Esophagus squamous epithelium (tissue), 5 donors: ENCODE measurements at regions not wholly inside any gene's neighbourhood (a gene's known extent, or its start where the extent isn't known, plus 50 kb on each side); places are given as distances from the start of the nearest gene placed in this dataset.

Source experiments
- DNase-seq: peaks from one replicate; lab custom pipeline; 2025; lab: John Stamatoyannopoulos, UW
- H3K27ac ChIP-seq, 4 donors: fragments of 200-600 bp; sonication (generic); one replicate each; pipeline ENCODE4 v1.5.1; 2016 to 2019; ENCODE audit warnings: mild to moderate bottlenecking in 1 of 4
- H3K27me3 ChIP-seq, 4 donors: fragments of 200-600 bp; sonication (generic); 1 replicate in 3 of 4; 2 replicates in 1 of 4; pipeline versions ENCODE4 v1.5.1 to v1.6.0; 2017 to 2021; ENCODE audit warnings: antibody characterized with exemption in 1 of 4
- H3K36me3 ChIP-seq, 3 donors: fragments of 200-600 bp; sonication (generic); one replicate each; pipeline ENCODE4 v1.5.1; 2016 to 2019
- H3K4me1 ChIP-seq, 3 donors: fragments of 200-600 bp; sonication (generic); one replicate each; pipeline ENCODE4 v1.5.1; 2017 to 2019
- H3K4me3 ChIP-seq, 4 donors: fragments of 200-600 bp; sonication (generic); 1 replicate in 3 of 4; 2 replicates in 1 of 4; pipeline ENCODE4 v1.5.1; 2016 to 2019; ENCODE audit warnings: mild to moderate bottlenecking in 2 of 4, moderate library complexity in 1 of 4
- H3K9me3 ChIP-seq, 3 donors: fragments of 200-600 bp; sonication (generic); one replicate each; pipeline ENCODE4 v1.5.1; 2016 to 2019
- POLR2A ChIP-seq, 4 donors: fragments of 450-650 bp; IDR thresholded peaks; one replicate each; pipeline ENCODE4 v1.6.1; 2017; ENCODE audit warnings: antibody characterized with exemption in 4 of 4, mild to moderate bottlenecking in 4 of 4, moderate library complexity in 3 of 4
- WGBS, 2 donors: methylation state at CpG; one replicate each; pipeline ENCODE4 v1.1.5; 2018; 5-methylcytosine and 5-hydroxymethylcytosine counted together
- intact Hi-C: fragments of 100-400 bp; cut with DNase I; formaldehyde crosslinking; loops from one replicate; pipeline ENCODE4 v1.15.0; 2022
- TF ChIP-seq, protein P1 (sequence below), 6 experiments: fragments of 450-650 bp in 4 of 6; fragments of 200-600 bp in 2 of 6; sonication (generic) in 2 of 6; IDR thresholded peaks; one replicate each; pipeline ENCODE4 v1.5.1; 2016 to 2019; ENCODE audit warnings: antibody characterized with exemption in 6 of 6, mild to moderate bottlenecking in 4 of 6, moderate library complexity in 4 of 6
- donor health status: DM: yes; HTN: yes; CAD: no.

GRCh38 chr18:42192251-42193248, 237.5 kb downstream of the PIK3C3 start:
- Histone ChIP-seq H3K27ac (no peak overlapping the region), H3K4me3 (no peak overlapping the region), H3K27me3 (no peaks in the 10 kb centered on the region), H3K9me3 (no peaks in the 10 kb centered on the region), H3K4me1 (no peaks in the 10 kb centered on the region), H3K36me3 (no peaks in the 10 kb centered on the region)
- DNase-seq, result no peak
- WGBS, 2 donors, result 53 to 66% methylated on average over 5 of the region's 5 CpGs
- no peak for TF ChIP-seq POLR2A (IDR thresholded peaks at IDR 0.05)
- TF ChIP-seq, protein P1, sequence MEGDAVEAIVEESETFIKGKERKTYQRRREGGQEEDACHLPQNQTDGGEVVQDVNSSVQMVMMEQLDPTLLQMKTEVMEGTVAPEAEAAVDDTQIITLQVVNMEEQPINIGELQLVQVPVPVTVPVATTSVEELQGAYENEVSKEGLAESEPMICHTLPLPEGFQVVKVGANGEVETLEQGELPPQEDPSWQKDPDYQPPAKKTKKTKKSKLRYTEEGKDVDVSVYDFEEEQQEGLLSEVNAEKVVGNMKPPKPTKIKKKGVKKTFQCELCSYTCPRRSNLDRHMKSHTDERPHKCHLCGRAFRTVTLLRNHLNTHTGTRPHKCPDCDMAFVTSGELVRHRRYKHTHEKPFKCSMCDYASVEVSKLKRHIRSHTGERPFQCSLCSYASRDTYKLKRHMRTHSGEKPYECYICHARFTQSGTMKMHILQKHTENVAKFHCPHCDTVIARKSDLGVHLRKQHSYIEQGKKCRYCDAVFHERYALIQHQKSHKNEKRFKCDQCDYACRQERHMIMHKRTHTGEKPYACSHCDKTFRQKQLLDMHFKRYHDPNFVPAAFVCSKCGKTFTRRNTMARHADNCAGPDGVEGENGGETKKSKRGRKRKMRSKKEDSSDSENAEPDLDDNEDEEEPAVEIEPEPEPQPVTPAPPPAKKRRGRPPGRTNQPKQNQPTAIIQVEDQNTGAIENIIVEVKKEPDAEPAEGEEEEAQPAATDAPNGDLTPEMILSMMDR (IDR thresholded peaks at IDR 0.05), result no peak
- intact Hi-C loops, result no loop called here

DNA sequence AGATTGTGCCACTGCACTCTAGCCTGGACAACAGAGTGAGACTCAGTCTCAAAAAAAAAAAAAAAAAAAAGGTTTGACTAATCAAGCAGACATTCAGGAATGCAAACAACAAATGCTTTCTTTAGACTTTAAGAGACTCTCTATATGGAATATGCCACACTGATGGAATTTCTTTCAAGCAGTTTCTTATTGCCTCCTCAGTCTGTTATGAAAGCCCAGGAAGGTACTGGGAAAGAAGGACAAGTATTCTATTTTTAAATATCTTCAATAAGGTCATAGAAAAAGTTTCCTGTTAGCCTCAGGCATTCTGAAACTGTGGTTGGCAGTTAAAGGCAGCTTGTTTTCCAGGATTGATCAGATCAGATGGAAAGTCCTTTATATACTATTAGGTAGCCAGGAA, 241.6 kb downstream of the PIK3C3 start:
- Histone ChIP-seq H3K27me3 (no peaks in the 10 kb centered on the region), H3K36me3 (no peaks in the 10 kb centered on the region), H3K9me3 (no peaks in the 10 kb centered on the region), H3K4me1 (no peaks in the 10 kb centered on the region), H3K4me3 (no peak overlapping the region), H3K27ac (no peak overlapping the region)
- no peak for TF ChIP-seq POLR2A (IDR thresholded peaks at IDR 0.05)
- TF ChIP-seq, protein P1 (IDR thresholded peaks at IDR 0.05), result no peak
- intact Hi-C loops, result no loop called here
- DNase-seq, result no peak

- Histone ChIP-seq H3K27me3 (no peaks in the 10 kb centered on the region), H3K36me3 (no peaks in the 10 kb centered on the region), H3K27ac (no peak overlapping the region), H3K4me1 (no peaks in the 10 kb centered on the region), H3K9me3 (no peaks in the 10 kb centered on the region), H3K4me3 (no peak overlapping the region)
- TF ChIP-seq, protein P1 (IDR thresholded peaks at IDR 0.05), result no peak
- no peak for TF ChIP-seq POLR2A (IDR thresholded peaks at IDR 0.05)
- no peak for DNase-seq
- intact Hi-C loops, result no loop called here
Observed at GRCh38 chr18:42201137-42201536, 246.1 kb downstream of the PIK3C3 start.

- DNase-seq, result no peak
- no peak overlapping the region for H3K4me3 ChIP-seq
- H3K9me3 ChIP-seq, result no peaks in the 10 kb centered on the region
- H3K4me1 ChIP-seq, result no peaks in the 10 kb centered on the region
- no peaks in the 10 kb centered on the region for H3K36me3 ChIP-seq
- intact Hi-C loops, result no loop called here
- 68 to 80% methylated on average over 5 of the region's 5 CpGs for WGBS, 2 donors
- no peaks in the 10 kb centered on the region for H3K27me3 ChIP-seq
- TF ChIP-seq, protein P1 (IDR thresholded peaks at IDR 0.05), result no peak
- TF ChIP-seq POLR2A (IDR thresholded peaks at IDR 0.05), result no peak
- H3K27ac ChIP-seq, result no peak overlapping the region
Observed at GRCh38 chr18:42211201-42211600, 256.2 kb downstream of the PIK3C3 start.

DNA sequence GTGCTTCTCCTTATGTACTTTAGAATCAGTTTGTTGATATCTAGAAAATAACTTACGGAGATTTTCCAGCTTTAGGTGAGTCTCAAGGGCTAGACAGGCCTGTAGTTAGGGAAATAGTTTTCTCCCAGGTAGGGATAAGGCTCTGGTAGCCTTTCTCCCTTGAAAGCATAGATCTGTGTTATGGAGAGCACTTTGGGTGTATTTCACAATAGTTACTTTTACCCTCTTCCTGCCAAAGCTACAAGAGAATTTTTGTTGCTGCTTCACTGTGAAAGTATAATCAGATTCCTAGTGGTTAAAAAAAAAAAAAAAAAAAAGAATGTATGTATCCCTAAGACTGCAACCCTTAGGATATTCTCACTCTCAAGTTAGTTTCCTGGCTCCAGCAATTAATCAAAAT, 267.5 kb downstream of the PIK3C3 start:
- Histone ChIP-seq H3K36me3 (no peaks in the 10 kb centered on the region), H3K27me3 (no peaks in the 10 kb centered on the region), H3K4me3 (no peak overlapping the region), H3K9me3 (no peaks in the 10 kb centered on the region), H3K4me1 (no peaks in the 10 kb centered on the region), H3K27ac (no peak overlapping the region)
- no peak for DNase-seq
- TF ChIP-seq, protein P1 (IDR thresholded peaks at IDR 0.05), result no peak
- TF ChIP-seq POLR2A (IDR thresholded peaks at IDR 0.05), result no peak
- WGBS, 2 donors, result 33 to 70% methylated on average over 1 of the region's 1 CpG
- intact Hi-C loops, result no loop called here
